T-helper 17 cell (primary cell): ENCODE measurements at regions not wholly inside any gene's neighbourhood (a gene's known extent, or its start where the extent isn't known, plus 50 kb on each side); places are given as distances from the start of the nearest gene placed in this dataset.

Source experiments
- ATAC-seq: fragments of 150-1000 bp; cut with Tn5 transposase; 2 replicates; pipeline ENCODE4 v1.10.0; 2021; ENCODE audit warnings: mild to moderate bottlenecking, moderate library complexity
- DNase-seq, 3 donors: peaks; one replicate each; pipeline versions ENCODE4 v3.0.0 to v3.0.0-alpha.2; 2020 to 2021
- H3K9me3 ChIP-seq: one replicate; pipeline ENCODE4 v1.7.0; 2013; ENCODE audit warnings: low read length, mild to moderate bottlenecking; ENCODE audit not compliant: control insufficient read depth, poor library complexity, severe bottlenecking
- H3K27ac Mint-ChIP-seq: one replicate; pipeline ENCODE4 v1.8.0; 2022; ENCODE audit warnings: mild to moderate bottlenecking, moderate library complexity, mixed read lengths
- H3K27me3 Mint-ChIP-seq: one replicate; pipeline ENCODE4 v1.8.0; 2022; ENCODE audit warnings: mixed read lengths
- H3K36me3 Mint-ChIP-seq: one replicate; pipeline ENCODE4 v1.8.0; 2022; ENCODE audit warnings: low read depth, mixed read lengths
- H3K4me1 Mint-ChIP-seq: one replicate; pipeline ENCODE4 v1.8.0; 2022; ENCODE audit warnings: mild to moderate bottlenecking, mixed read lengths
- H3K4me3 Mint-ChIP-seq: one replicate; pipeline ENCODE4 v1.8.0; 2022; ENCODE audit warnings: mild to moderate bottlenecking, moderate library complexity, mixed read lengths

DNA sequence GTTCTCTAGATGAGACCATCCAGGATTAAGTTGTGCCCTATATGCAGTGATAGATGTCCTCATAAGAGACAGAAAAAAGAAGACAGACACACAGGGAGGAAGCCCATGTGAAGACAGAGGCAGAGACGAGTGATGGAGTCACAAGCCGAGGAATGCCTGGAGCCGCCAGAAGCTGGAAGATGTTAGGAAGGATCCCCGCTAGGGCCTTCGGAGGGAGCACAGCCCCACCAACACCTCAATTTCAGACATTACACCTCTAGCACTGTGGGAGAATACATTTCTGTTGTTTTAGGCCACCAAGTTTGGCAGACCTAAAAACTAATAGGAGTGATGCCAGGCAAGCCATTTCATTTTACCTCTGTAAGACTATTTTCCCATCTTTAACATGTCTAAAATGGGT, 458.5 kb downstream of the MED13L start:
- Mint-ChIP-seq H3K27me3 (peaks cover 5% of the 10 kb centered on the region), H3K36me3 (no peaks in the 10 kb centered on the region), H3K4me1 (no peaks in the 10 kb centered on the region), H3K27ac (no peak overlapping the region), H3K4me3 (no peak overlapping the region)
- no peak for ATAC-seq
- no peak for DNase-seq
- H3K9me3 ChIP-seq, result no peaks in the 10 kb centered on the region

- DNase-seq, result no peak
- ATAC-seq, result no peak
- Mint-ChIP-seq H3K36me3 (no peaks in the 10 kb centered on the region), H3K4me3 (no peak overlapping the region), H3K4me1 (no peaks in the 10 kb centered on the region), H3K27me3 (no peaks in the 10 kb centered on the region), H3K27ac (no peak overlapping the region)
- no peaks in the 10 kb centered on the region for H3K9me3 ChIP-seq
Observed at GRCh38 chr12:115817389-115817788, 460.1 kb downstream of the MED13L start.

DNA sequence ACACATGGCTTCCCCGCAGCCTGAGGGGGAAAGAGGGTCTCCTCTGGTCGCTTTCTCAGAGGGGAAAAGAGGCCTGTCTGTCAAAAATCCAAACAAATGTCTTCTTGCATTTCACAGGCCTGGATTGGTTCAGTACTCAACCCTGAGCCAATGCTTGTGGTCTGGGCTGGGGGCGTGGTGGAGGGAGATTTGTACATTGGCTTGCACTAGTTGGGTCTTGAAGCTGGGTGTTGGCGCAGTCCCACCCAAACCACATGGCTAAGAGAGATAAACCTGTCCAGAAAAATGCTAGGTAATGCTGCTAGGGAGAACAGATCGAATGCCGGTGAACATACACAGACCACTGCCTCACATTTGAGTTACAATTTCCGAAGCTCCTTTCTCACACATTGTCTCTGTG, 461.6 kb downstream of the MED13L start:
- no peak overlapping the region for H3K27ac Mint-ChIP-seq
- DNase-seq, result no peak
- H3K9me3 ChIP-seq, result no peaks in the 10 kb centered on the region
- no peaks in the 10 kb centered on the region for H3K27me3 Mint-ChIP-seq
- no peak for ATAC-seq
- no peaks in the 10 kb centered on the region for H3K4me1 Mint-ChIP-seq
- H3K36me3 Mint-ChIP-seq, result no peaks in the 10 kb centered on the region
- H3K4me3 Mint-ChIP-seq, result no peak overlapping the region

DNA sequence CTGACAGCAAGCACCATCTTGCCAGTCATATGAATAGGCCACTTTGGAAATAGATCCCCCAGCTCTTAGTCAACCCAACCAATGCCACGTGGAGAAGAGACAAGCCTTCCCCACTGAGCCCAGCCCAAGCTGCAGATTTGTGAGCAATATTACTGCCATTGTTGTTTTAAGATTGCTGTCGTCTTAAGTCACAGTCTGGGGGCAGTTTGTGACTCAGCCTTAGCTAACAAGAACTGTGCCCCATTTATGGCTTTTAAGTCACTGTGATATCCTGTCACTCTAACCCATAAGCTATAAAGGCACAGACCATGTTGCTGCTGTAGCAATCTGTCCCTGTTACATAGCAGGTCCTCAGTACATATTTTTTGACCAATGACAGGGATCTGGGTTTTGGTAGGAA, 464.2 kb downstream of the MED13L start:
- no peaks in the 10 kb centered on the region for H3K4me1 Mint-ChIP-seq
- ATAC-seq (no peak), DNase-seq (no peak)
- H3K36me3 Mint-ChIP-seq, result no peaks in the 10 kb centered on the region
- no peaks in the 10 kb centered on the region for H3K9me3 ChIP-seq
- no peak overlapping the region for H3K27ac Mint-ChIP-seq
- H3K4me3 Mint-ChIP-seq, result no peak overlapping the region
- H3K27me3 Mint-ChIP-seq, result no peaks in the 10 kb centered on the region

- no peak overlapping the region for H3K4me3 Mint-ChIP-seq
- no peaks in the 10 kb centered on the region for H3K27me3 Mint-ChIP-seq
- no peaks in the 10 kb centered on the region for H3K9me3 ChIP-seq
- ATAC-seq (no peak), DNase-seq (no peak)
- H3K4me1 Mint-ChIP-seq, result no peaks in the 10 kb centered on the region
- H3K36me3 Mint-ChIP-seq, result no peaks in the 10 kb centered on the region
- H3K27ac Mint-ChIP-seq, result no peak overlapping the region
Observed at GRCh38 chr12:115811929-115812328, 465.6 kb downstream of the MED13L start.

GRCh38 chr12:115811045-115811444, 466.4 kb downstream of the MED13L start:
- no peak for ATAC-seq

GRCh38 chr12:115810122-115810901, 467.2 kb downstream of the MED13L start:
- no peaks in the 10 kb centered on the region for H3K4me1 Mint-ChIP-seq
- H3K4me3 Mint-ChIP-seq, result no peak overlapping the region
- no peaks in the 10 kb centered on the region for H3K27me3 Mint-ChIP-seq
- H3K36me3 Mint-ChIP-seq, result no peaks in the 10 kb centered on the region
- H3K9me3 ChIP-seq, result no peaks in the 10 kb centered on the region
- H3K27ac Mint-ChIP-seq, result no peak overlapping the region
- ATAC-seq (no peak), DNase-seq (no peak)

More at GRCh38 chr12:115811045-115811444, 466.4 kb downstream of the MED13L start:
- no peak overlapping the region for H3K27ac Mint-ChIP-seq
- DNase-seq, result no peak
- no peaks in the 10 kb centered on the region for H3K27me3 Mint-ChIP-seq
- H3K36me3 Mint-ChIP-seq, result no peaks in the 10 kb centered on the region
- no peaks in the 10 kb centered on the region for H3K9me3 ChIP-seq
- H3K4me1 Mint-ChIP-seq, result no peaks in the 10 kb centered on the region
- H3K4me3 Mint-ChIP-seq, result no peak overlapping the region

- Mint-ChIP-seq H3K4me3 (no peak overlapping the region), H3K27ac (no peak overlapping the region), H3K4me1 (no peaks in the 10 kb centered on the region), H3K27me3 (no peaks in the 10 kb centered on the region), H3K36me3 (no peaks in the 10 kb centered on the region)
- DNase-seq, result no peak
- ATAC-seq, result no peak
- no peaks in the 10 kb centered on the region for H3K9me3 ChIP-seq
Observed at GRCh38 chr12:115806000-115806399, 471.5 kb downstream of the MED13L start.

DNA sequence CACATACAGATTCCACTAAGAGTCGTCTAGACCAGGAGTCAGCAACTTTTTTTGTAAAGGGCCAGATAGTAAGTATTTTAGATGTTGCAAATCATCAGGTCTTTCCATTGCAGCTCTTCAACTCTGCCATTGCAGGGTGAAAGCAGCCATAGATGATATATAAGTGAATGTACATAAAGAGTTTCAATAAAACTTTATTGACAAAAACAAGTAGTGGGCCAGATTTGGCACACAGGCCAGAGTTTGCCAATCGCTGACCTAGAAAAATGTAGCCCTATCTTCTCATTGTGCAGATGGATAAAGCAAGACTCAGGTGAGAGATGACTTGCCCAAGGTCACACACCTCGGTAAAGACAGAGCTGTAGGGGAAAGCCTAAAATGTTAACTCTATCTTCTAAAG, 474.7 kb downstream of the MED13L start:
- Mint-ChIP-seq H3K27me3 (no peaks in the 10 kb centered on the region), H3K4me3 (no peak overlapping the region), H3K4me1 (no peaks in the 10 kb centered on the region), H3K27ac (no peak overlapping the region), H3K36me3 (no peaks in the 10 kb centered on the region)
- ATAC-seq (no peak), DNase-seq (no peak)
- no peaks in the 10 kb centered on the region for H3K9me3 ChIP-seq

GRCh38 chr12:115801871-115802270, 475.6 kb downstream of the MED13L start:
- H3K4me3 Mint-ChIP-seq, result no peak overlapping the region
- no peak for ATAC-seq
- no peaks in the 10 kb centered on the region for H3K9me3 ChIP-seq
- H3K27ac Mint-ChIP-seq, result no peak overlapping the region
- H3K4me1 Mint-ChIP-seq, result no peaks in the 10 kb centered on the region
- H3K36me3 Mint-ChIP-seq, result no peaks in the 10 kb centered on the region
- H3K27me3 Mint-ChIP-seq, result no peaks in the 10 kb centered on the region
- no peak for DNase-seq

- no peaks in the 10 kb centered on the region for H3K27me3 Mint-ChIP-seq
- H3K36me3 Mint-ChIP-seq, result no peaks in the 10 kb centered on the region
- no peak overlapping the region for H3K4me3 Mint-ChIP-seq
- no peak overlapping the region for H3K27ac Mint-ChIP-seq
- no peak for DNase-seq
- no peaks in the 10 kb centered on the region for H3K4me1 Mint-ChIP-seq
- no peak for ATAC-seq
- no peaks in the 10 kb centered on the region for H3K9me3 ChIP-seq
Observed at GRCh38 chr12:115799610-115800009, 477.9 kb downstream of the MED13L start.

GRCh38 chr12:115798309-115798917, 479.1 kb downstream of the MED13L start:
- Mint-ChIP-seq H3K27ac (no peak overlapping the region), H3K4me3 (no peak overlapping the region), H3K36me3 (no peaks in the 10 kb centered on the region), H3K4me1 (no peaks in the 10 kb centered on the region), H3K27me3 (no peaks in the 10 kb centered on the region)
- ATAC-seq (no peak), DNase-seq (no peak)
- H3K9me3 ChIP-seq, result no peaks in the 10 kb centered on the region

GRCh38 chr12:115794659-115795081, 482.8 kb downstream of the MED13L start:
- Mint-ChIP-seq H3K27me3 (peaks cover 4% of the 10 kb centered on the region), H3K4me3 (no peak overlapping the region), H3K4me1 (no peaks in the 10 kb centered on the region), H3K36me3 (no peaks in the 10 kb centered on the region), H3K27ac (no peak overlapping the region)
- no peak for DNase-seq
- no peaks in the 10 kb centered on the region for H3K9me3 ChIP-seq
- no peak for ATAC-seq

DNA sequence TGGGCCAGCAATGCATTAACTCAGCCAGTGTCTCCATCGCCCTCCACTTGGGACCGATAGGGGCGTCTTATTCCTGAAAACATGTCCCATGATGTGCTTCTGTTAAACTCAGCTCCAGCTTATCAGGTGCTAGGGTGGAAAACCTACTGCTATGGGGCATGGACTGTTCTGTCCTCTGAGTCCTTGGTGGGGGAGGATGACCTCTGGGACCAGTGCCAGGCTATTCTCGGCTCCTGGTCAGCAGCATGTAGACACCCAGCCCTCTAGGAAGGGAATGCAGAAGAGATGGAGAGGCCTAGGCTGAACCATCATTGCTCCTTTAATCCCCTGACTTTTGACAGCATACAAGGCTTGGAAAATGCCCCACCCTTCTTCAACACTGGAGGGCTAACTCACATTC, 486.2 kb downstream of the MED13L start:
- DNase-seq, result no peak
- H3K4me1 Mint-ChIP-seq, result no peaks in the 10 kb centered on the region
- H3K27me3 Mint-ChIP-seq, result peaks cover 4% of the 10 kb centered on the region
- H3K36me3 Mint-ChIP-seq, result no peaks in the 10 kb centered on the region
- H3K27ac Mint-ChIP-seq, result no peak overlapping the region
- no peak for ATAC-seq
- H3K4me3 Mint-ChIP-seq, result no peak overlapping the region
- no peaks in the 10 kb centered on the region for H3K9me3 ChIP-seq
